ENCODE measurements at regions not wholly inside any gene's neighbourhood (a gene's known extent, or its start where the extent isn't known, plus 50 kb on each side); places are given as distances from the start of the nearest gene placed in this dataset.

DNA sequence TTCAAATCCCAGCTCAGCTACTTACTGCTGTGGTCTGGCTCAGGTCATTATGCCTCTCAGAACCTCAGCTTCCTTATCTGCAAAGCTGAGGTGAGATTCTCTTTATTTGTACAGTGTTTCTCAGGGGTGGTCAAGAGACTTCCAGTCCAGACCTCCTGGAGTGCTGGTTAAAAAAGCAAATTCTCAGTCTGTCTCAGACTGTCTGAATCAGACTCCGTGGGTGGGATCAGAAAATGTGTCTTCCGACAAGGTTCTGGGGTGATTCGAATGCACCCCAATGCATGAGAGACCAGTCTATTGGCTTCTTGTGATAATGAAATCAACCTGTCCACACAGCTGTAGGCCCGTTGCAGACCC is 137.7 kb upstream of the SMIM23 start:
- TF ChIP-seq, protein P1, sequence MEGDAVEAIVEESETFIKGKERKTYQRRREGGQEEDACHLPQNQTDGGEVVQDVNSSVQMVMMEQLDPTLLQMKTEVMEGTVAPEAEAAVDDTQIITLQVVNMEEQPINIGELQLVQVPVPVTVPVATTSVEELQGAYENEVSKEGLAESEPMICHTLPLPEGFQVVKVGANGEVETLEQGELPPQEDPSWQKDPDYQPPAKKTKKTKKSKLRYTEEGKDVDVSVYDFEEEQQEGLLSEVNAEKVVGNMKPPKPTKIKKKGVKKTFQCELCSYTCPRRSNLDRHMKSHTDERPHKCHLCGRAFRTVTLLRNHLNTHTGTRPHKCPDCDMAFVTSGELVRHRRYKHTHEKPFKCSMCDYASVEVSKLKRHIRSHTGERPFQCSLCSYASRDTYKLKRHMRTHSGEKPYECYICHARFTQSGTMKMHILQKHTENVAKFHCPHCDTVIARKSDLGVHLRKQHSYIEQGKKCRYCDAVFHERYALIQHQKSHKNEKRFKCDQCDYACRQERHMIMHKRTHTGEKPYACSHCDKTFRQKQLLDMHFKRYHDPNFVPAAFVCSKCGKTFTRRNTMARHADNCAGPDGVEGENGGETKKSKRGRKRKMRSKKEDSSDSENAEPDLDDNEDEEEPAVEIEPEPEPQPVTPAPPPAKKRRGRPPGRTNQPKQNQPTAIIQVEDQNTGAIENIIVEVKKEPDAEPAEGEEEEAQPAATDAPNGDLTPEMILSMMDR (IDR thresholded peaks at IDR 0.05; ENCODE audit: poor library complexity, severe bottlenecking), result no peak
- TF ChIP-seq POLR2AphosphoS5 (IDR thresholded peaks at IDR 0.05), result no peak

Data from neural cell (in vitro differentiated cells).